ENCODE measurements at regions not wholly inside any gene's neighbourhood (a gene's known extent, or its start where the extent isn't known, plus 50 kb on each side); places are given as distances from the start of the nearest gene placed in this dataset.

GRCh38 chr15:39362821-39363561 is 217.9 kb upstream of the THBS1 start:
- peak; percentile 95 to 96 for DNase-seq (ENCODE audit: low read depth in 2 of 2)

GRCh38 chr15:39363761-39364586 is 216.9 kb upstream of the THBS1 start:
- peak; percentile 70 to 83 for DNase-seq (ENCODE audit: low read depth in 2 of 2)

GRCh38 chr15:39364721-39365120 is 216.2 kb upstream of the THBS1 start:
- peak; percentile 34 to 53 for DNase-seq (ENCODE audit: low read depth in 2 of 2)

GRCh38 chr15:39365161-39365560 is 215.7 kb upstream of the THBS1 start:
- DNase-seq (ENCODE audit: low read depth in 2 of 2), result peak; percentile 92 to 95

GRCh38 chr15:39365873-39366272 is 215.0 kb upstream of the THBS1 start:
- peak in 1 of 2 donors; percentile 14 for DNase-seq (ENCODE audit: low read depth in 2 of 2)

- DNase-seq (ENCODE audit: low read depth in 2 of 2), result no peak
These were observed 213.3 kb upstream of the THBS1 start for GRCh38 chr15:39367596-39367995.

- no peak for DNase-seq (ENCODE audit: low read depth in 2 of 2)
These were observed 211.1 kb upstream of the THBS1 start for GRCh38 chr15:39369768-39370167.

- no peak for DNase-seq (ENCODE audit: low read depth in 2 of 2)
These were observed 204.4 kb upstream of the THBS1 start for GRCh38 chr15:39376371-39376909.

- no peak for DNase-seq (ENCODE audit: low read depth in 2 of 2)
These were observed 199.4 kb upstream of the THBS1 start for GRCh38 chr15:39381517-39381916.

GRCh38 chr15:39388118-39388517 is 192.8 kb upstream of the THBS1 start:
- no peak for DNase-seq (ENCODE audit: low read depth in 2 of 2)

GRCh38 chr15:39391230-39391629 is 189.6 kb upstream of the THBS1 start:
- DNase-seq (ENCODE audit: low read depth in 2 of 2), result peak; percentile 14 to 22

GRCh38 chr15:39392469-39393047 is 188.3 kb upstream of the THBS1 start:
- no peak for DNase-seq (ENCODE audit: low read depth in 2 of 2)

GRCh38 chr15:39393575-39394335 is 187.1 kb upstream of the THBS1 start:
- DNase-seq (ENCODE audit: low read depth in 2 of 2), result peak in 1 of 2 donors; percentile 20

- DNase-seq (ENCODE audit: low read depth in 2 of 2), result no peak
These were observed 186.4 kb upstream of the THBS1 start for GRCh38 chr15:39394496-39394895.

- no peak for DNase-seq (ENCODE audit: low read depth in 2 of 2)
These were observed 183.8 kb upstream of the THBS1 start for GRCh38 chr15:39396979-39397615.

- DNase-seq (ENCODE audit: low read depth in 2 of 2), result no peak
These were observed 183.0 kb upstream of the THBS1 start for GRCh38 chr15:39397883-39398282.

GRCh38 chr15:39399600-39399999 is 181.3 kb upstream of the THBS1 start:
- no peak for DNase-seq (ENCODE audit: low read depth in 2 of 2)

GRCh38 chr15:39400002-39400401 is 180.9 kb upstream of the THBS1 start:
- no peak for DNase-seq (ENCODE audit: low read depth in 2 of 2)

GRCh38 chr15:39400821-39401550 is 179.9 kb upstream of the THBS1 start:
- DNase-seq (ENCODE audit: low read depth in 2 of 2), result no peak

GRCh38 chr15:39403640-39404117 is 177.2 kb upstream of the THBS1 start:
- DNase-seq (ENCODE audit: low read depth in 2 of 2), result peak; percentile 41 to 73
